IPS DF 4.7 (cell line): ENCODE measurements at regions not wholly inside any gene's neighbourhood (a gene's known extent, or its start where the extent isn't known, plus 50 kb on each side); places are given as distances from the start of the nearest gene placed in this dataset.

Experiments
- DNase-seq: peaks from one replicate; pipeline ENCODE4 v3.0.0-alpha.2; 2013; ENCODE audit warnings: low spot score; ENCODE audit errors: extremely low read depth

DNA sequence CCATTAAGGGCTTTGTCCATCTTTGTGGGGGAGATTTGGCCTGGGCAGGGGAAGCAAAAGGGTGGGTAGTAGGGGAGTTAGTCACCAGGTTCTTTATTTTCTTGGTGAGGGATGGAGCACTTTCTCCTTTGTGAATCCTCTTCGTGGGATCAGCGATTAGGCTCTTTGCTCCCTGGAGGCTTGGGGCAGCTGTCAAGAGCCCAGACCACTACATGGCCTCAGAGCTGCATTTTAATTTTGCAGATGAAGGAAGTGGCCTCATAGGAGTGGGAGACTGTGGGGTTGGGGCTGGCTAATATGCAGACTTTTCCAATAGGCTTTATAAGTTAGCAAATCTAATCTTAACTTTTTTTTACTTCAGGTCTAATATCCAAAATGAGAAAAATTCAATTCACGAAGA, 168.1 kb upstream of the DEFB112 start:
- no peak for DNase-seq

DNA sequence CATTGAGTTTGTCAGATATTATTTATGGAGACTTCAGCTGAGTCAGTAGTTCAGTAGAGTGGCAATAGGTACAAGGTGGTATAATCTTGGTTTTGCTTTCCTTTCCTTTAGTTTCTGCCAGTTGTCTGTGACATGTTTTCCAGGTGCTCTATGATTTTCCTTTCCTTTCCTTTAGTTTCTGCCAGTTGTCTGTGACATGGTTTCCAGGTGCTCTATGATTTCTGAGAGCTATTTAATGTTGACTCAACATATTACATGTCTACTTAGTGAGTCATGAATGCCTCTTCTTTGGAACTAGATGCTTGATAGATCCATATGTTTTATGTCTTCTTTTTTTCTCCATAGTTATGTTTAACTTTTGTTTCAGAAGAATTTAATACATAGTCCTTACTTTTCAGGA, 186.4 kb upstream of the DEFB112 start:
- no peak for DNase-seq

DNA sequence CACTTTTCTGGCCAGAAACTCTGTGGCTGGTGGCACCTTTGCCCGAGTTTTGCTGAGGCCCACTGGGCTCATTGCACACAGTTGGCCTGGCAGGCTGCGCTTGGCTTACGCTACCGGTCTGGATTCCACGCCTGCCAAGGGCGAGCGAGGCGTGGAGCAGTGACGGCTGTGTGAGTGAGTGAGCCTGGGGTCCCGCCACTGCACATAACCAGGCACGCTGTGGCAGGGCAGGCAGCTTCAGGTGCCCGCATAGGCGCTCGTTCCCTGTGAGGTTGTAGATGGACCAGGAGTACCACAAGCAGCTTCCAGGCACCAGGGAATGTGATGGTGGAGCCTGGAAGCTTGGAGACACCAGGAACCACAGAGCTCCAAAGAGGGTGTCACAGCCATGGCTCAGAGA, 190.1 kb upstream of the DEFB112 start:
- DNase-seq = no peak

DNA sequence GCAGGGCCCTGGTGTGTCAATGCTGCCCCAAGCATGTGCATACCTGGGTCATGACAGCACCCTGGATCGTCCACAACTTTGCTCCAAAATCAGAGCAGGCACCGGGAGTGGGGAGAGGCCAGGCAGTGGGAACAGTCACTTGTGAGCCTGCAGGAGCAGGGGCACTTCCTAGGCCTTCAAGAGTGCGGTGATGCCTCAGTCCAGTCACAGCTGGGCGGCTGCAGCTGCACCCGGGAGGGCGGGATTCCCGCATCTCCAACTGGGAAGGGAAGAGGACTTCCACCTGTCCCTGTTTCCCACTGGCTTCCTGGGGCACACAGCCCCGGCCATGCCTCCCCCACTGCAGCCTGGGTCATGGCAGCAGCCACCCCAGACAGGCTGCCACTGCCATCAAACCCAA, 191.3 kb upstream of the DEFB112 start:
- DNase-seq = no peak

DNA sequence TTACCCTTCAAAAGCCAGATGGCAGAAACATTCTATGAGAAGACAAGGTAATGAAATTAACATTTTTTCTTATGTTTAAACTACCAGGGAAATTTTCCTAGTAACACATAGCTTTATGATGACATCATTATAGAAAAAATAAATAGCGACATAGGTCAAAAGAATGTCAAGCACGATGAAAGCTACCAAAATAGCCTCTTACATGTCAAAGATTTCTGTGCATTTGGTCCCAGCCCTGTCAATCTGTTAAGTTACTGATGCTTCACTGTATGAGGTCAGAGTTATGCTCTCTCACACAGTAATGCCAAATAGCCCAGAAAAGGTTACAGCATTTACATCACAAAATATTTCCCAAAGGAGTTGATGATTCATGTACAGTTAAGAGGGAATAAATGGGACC, 199.8 kb upstream of the DEFB112 start:
- no peak for DNase-seq

DNA sequence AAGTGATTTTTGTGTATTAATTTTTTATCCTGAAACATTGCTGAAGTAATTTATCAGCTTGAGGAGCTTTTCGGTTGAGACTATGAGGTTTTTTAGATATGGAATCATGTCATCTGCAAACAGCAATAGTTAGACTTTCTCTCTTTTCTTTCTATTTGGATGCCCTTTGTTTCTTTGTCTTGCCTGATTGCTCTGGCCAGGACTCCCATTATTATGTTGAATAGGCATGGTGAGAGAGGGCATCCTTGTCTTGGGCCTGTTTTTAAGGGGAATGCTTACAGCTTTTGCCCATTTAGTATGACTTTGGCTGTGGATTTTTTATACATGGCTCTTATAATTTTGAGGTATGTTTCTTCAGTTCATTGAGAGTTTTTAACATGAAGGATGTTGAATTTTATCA, 207.6 kb upstream of the DEFB112 start:
- no peak for DNase-seq

DNA sequence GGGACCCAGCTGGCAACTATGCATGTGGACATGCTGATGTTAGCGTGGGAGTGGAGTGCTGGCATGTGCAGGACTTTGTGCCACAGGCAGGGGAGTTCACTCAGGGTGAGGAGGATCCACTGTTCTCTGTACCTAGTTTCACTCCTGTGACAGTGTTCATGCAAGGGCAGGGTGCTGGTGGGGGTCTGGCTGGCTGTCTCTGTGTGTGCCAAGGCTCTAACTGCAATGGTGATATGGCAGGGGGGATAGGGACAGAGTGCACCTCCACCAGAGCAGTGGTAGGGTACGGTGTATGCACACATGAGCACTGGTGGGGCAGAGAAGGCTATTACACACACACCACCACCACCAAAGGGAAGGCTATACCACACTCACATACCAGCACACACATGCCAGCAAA, 210.2 kb upstream of the DEFB112 start:
- DNase-seq = no peak

DNA sequence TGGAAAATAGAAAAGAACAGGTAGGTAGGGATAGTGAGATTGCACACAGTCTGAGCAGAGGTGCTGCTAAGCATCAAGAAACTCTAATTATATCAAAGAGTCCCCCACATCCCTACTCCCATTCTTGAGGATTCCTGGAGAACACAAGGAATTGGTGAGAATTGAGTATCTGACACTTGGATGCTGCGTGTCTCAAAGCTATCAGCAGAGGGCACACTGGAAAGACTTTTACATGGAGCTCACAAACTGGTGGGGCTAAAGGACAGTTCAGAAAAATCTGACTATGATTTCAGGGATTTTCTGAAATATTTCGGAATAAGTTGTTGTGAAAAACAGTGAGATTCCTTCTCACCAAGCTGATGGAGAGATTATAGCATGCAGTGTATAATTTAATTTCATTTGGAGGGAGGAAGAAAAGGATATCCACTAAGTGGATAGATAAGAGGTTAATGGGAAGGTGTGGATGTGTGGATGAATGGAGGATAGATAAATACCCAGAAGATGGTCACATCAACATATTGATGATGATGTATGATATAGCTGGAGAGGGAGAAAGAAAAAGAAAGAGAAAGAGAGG, 215.4 kb upstream of the DEFB112 start:
- no peak for DNase-seq

DNA sequence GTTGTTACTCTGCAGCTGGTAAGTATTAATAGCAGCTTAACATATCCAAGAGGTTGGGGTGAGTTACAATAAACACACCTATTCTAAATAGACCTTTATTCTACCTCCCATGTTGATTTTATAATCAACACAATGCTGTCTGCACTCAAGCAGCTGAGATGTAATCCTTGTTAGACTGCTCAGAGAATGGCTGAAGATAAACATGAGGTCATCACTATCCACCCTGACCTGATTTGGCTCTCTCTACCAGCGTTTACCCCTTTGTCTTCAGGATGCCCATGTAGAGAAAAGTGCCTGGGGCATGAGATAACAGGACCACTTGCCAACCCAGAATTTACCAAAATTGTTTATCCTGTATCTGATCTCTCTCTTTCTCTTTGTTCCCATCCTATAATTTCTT, 220.7 kb upstream of the DEFB112 start:
- no peak for DNase-seq

DNA sequence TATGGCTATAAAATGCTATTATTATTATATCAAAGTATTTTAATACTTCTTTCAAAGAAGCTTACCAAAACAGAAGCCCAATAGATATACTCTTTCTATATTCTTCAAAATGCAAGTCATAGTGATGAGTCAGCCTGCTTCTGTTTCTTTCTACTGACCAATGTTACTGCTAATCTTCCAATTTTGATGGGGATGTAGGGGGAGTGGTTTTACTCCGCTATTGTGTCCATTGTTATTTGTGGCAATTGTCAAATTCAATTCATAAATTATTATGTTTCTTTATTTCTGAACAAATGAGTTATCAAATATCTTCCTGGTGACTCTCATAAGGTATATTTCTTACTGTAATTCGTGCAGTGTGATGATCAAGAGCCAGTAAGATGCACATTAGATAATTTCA, 221.5 kb upstream of the DEFB112 start:
- no peak for DNase-seq

DNA sequence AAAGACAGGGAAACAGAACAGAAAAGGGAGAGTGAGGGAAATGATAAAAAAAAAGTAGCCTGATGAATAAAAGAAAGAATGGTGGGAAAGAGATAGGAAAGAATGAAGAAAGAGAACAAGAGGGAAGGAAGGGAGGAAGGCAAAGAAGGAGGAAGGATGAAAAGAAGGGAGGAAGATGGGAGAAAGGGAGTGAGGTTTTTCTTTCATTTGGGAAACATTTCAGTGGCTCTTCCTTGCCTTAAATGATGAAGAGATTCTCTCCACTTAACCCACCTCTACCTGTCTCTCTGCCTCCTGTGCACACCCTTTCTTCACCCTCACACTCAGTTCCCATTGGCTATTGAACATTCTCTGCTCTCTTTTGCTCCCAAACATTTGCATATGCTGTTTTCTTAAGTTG, 222.1 kb upstream of the DEFB112 start:
- no peak for DNase-seq

DNA sequence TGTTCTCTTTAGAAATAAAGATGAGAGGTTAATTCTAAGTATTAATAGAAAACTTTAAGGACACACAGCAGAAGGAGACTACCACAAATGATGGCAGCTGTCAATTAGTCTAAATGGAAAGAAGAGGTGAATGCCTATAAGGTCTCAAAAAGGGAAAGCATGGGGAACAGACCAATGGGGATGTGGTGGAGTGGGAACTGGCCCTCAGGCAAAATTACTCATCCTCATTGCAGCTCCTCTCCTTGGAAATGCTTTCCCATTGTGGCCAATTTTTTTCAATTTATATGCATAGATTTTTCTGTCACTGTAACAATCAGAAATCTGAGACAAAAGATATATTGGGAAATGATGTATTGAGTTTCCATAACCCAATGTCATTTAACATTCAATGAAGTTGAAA, 222.9 kb upstream of the DEFB112 start:
- DNase-seq = no peak

DNA sequence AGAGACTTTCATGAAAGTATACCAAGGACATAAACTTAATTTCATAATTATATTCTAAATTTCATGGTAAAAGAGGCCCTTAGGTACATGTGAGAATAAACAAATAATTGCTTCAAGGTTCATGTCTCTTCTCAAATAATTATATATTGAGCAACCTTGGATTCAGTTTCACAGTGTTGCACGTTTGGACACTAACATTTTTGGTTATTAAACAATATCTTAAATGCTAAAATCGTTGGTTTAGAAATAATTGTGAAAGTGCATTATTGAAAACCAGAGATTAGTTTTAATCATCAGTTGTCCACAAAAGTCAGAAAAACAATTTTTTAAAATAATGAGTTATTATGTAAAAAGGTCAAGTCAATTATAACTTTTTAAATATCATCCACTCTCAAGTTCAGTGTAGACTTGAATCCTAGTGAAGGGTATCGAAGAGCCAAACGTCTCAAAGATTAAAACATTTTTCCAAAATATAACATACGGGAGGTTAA, 227.1 kb upstream of the DEFB112 start:
- DNase-seq = no peak

DNA sequence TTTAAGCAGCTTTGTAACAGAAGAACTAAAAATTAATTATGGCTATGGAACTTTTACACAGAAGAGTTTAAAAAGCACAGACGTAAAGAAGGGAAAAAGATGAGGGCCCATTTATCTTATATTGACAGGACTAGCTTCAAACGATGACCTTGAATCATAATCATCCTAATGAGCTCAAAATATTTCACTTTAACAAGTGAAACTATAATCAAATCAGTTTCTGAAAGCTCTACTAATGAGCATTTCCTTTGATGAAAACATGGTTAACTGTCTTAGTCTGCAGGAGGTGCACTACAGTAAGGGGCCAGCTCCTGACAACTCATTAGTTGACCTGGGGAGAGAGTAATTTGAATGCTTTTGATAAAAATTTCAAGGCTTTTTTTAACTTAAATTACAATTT, 228.0 kb upstream of the DEFB112 start:
- no peak for DNase-seq

DNA sequence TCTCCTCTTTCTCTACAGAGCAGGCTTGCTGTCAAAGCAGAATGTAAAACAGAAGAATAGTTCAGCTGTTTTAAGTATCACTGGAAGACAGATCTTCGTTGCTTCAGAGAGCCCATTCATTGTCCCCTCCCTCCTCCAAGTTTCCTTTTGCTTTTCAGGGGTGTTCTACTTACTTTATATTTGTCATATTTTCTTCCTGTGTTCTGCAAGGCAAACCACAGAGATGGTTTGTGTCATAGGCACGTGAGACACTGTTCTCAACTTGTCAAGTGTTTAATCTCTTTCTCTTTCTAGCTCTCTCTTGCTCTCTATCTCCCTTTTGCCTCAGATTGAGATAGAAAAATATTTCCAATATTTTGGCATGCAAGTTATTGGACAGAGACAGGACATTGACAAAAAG, 228.9 kb upstream of the DEFB112 start:
- DNase-seq = no peak

DNA sequence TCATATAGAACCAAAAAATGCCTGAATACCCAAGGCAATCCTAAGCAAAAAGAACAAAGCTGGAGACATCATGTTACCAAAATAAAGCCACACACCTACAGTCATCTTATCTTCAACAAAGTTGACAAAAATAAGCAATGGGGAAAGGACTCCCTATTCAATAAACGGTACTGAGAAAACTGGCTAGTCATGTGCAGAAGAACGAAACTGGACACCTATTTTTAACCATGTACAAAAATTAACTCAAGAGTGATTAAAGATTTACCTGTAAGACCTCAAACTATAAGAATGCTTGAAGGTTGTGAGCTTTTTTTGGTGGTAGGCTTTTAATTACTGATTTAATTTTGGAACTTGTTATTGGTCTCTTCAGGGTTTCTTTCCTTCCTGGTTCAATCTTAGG, 236.0 kb upstream of the DEFB112 start:
- no peak for DNase-seq

DNA sequence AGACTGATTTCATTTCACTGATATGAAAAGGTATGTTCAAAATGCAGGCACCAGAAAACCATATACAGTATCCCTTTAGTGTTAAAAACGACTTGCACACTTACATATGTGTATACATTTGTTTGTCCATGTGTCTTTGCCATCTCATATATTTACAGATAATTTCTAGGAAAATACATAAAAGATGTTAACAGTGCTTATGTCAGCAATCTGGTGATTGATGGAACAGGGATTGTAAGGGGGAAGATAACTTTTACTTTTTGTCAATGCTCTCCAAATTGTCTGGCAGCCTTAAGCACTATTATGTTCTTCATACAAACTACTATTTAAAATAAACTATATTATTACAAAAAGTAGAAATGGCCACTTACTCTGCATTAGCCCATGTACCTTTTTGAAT, 238.5 kb upstream of the DEFB112 start:
- DNase-seq = no peak

DNA sequence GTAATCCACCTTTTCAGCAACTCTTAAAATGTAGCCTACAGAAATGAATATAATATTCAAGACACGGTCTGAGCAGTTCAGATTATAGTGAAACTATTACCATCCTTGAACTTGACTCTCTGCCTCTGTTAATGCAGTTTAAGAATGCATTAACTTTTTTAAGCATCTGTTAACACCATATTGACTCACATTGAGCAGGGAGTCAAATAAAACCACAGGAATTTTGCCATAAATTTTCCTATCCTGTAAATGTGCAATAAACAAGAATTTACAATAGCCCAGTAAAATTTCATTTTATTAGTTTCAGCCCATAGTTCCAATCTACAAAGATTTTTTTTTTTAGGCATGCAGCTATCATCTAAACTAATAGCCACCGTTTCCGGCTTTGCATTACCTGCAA, 239.2 kb upstream of the DEFB112 start:
- no peak for DNase-seq

DNA sequence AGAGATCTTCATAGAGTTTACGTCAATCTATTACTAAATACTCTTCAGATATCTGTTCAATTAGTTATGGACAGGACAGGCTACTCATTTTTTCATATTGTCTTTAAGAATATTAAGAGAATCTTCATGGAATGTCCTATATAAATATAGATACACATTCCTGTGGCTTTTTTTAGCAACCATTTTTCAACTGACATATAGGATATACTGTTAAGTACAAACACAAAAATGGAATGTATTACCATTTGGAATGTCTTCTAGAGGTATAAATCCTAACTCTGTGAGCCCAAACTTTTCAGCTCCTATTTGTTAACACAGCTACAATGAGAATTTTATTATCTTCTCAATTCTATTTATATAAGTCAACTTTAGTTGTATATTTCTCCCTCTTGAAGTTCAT, 239.6 kb upstream of the DEFB112 start:
- no peak for DNase-seq

DNA sequence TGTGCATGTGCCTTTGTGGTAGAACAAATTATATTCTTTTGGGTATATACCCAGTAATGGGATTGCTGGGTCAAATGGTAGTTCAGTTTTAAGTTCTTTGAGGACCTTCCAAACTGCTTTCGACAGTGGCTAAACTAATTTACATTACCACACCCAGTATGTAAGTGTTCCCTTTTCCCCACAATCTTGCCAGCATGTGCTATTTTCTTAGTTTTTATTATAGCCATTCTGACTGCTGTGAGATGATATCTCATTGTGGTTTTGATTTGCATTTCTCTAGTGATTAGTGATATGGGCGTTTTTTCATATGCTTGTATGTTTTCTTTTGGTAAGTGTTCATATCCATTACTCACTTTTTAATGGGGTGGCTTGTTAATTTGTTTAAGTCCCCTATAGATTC, 251.6 kb upstream of the DEFB112 start:
- no peak for DNase-seq

DNA sequence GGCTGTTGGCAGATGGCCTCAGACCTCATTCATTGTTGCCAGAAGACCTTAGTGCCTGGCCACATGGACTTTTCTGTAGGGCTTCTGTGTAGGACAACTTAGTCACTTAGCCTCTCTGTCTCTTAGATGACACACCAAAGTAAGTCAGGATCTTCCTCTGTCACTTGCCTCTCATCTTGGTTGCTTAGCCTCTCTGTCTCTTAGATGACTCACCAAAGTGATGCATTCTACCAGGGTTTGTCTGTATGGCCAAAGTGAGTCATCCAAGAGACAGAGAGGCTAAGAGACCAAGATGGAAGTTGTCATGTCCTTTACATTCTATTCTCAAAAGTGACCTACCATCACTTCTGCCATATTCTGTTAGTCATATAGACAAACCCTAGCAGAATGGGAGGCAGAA, 255.9 kb upstream of the DEFB112 start:
- no peak for DNase-seq

DNA sequence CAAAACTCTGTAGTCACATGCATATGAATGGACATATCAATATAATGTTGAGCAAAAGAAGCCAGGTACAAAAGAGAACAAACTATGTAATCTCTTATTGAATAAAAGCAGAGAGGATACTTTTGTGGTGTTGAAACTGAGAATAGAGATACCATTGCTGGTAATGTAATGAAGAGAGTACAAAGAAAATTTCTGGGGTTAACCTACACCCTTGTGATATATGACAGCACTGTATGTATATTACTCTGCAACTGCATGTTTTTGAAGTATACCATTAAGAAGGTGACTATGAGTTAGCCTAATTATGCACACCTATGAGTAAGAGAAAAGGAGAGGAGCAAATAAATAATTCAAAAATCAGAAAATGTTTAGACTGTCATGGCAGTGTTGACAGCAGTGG, 268.8 kb upstream of the DEFB112 start:
- DNase-seq = no peak

DNA sequence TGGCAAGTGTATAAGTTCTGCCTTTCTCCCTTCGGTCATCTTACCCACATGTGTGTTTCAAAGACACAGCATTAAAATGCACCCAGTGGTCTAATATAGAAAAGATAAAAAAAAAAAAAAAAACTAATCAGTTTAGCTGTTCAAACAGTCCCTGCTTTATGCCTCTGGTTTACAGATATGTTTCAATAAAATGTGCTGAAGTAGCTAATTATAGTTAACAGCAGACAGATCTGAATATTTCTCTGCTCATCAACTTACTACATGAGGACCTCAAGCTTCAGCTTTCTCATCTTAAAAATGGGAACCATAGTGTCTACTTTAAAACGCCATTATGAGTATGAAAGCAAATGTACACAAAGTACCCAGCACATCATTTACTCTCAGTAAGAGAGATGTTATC, 280.6 kb upstream of the DEFB112 start:
- no peak for DNase-seq

DNA sequence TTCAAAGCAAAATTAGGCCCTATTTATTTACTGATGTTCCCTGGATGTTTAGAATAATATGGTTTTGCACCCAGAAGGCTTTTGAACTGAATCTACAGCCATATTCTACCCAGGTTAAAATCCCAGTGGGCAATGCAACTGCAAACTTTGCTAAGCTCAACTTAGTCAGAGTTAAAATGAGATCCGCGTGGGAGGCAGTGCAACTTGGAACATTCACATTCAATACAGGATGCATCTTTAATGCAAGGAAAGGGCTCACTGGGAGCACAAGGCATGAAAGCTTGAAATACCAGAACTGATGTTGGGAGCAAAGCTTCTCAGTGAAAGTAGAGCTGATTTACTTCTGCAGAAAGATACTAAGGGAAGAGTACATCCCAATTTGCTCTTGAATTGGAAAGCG, 281.2 kb upstream of the DEFB112 start:
- DNase-seq = no peak
